ENCODE measurements at regions not wholly inside any gene's neighbourhood (a gene's known extent, or its start where the extent isn't known, plus 50 kb on each side); places are given as distances from the start of the nearest gene placed in this dataset.
"Not testable (repeated sequence)": the region's sequence is repeated elsewhere in the genome, so short reads cannot be mapped to it uniquely, and the experiment has no call there.

- DNase-seq, result no peak
Measured at GRCh38 chr13:95391362-95391761, 90.1 kb upstream of the ABCC4 start.

- DNase-seq, result no peak
Measured at GRCh38 chr13:95391785-95392184, 90.5 kb upstream of the ABCC4 start.

DNA sequence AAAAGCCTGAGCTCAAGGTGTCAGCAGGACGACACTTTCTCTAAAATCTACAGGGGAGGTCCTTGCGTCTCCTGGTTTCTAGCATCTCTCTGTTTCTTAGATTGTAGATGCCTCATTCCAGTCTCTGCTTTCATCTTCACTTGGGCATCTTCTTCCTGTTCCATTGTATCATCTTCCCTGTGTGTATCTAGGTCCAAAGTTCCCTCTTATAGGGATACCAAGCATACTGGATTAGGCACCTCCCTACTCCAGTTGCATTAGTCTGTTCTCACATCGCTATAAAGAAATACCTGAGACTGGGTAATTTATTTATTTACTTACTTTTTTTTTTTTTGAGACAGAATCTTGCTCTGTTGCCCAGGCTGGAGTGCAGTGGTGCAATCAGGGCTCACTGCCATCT is 91.3 kb upstream of the ABCC4 start:
- no peak for DNase-seq

DNA sequence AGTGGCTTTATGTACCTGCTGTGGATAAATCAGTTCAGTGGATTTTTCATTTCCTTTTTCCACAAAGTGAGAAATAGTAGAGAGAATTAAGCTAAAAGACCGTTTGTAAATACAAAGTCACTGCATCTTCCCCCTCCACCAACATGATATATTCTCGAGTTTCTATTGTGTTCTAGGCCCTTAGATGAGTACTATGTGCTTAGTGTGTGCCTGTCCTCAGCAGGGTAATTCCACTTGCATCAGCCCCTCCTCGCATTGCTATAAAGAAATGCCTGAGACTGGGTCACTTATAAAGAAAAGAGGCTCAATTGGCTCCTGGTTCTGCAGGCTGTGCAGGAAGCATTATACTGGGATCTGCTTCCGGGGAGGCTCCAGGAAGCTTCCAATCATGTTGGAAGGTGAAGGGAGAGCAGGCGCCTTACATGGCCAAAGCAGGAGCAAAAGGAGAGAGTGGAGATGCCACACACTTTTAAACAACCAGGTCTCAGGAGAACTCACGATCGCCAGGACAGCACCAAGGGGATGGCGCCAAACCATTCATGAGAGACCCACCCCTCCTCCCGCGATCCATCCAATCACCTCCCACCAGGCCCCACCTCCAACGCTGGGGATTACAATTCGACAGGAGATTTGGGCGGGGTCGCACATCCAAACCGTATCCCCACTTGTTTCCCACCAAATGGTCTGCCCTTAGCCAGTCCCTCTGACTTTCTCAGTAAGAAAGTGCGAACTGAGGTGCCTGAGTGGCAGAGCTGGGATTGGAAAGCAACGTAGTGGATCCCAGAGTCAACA is 102.3 kb upstream of the ABCC4 start:
- no peak for DNase-seq

GRCh38 chr13:95404141-95404882 is 103.1 kb upstream of the ABCC4 start:
- peak; percentile 56 for DNase-seq

- no peak for DNase-seq
Measured at GRCh38 chr13:95406176-95406575, 104.9 kb upstream of the ABCC4 start.

DNA sequence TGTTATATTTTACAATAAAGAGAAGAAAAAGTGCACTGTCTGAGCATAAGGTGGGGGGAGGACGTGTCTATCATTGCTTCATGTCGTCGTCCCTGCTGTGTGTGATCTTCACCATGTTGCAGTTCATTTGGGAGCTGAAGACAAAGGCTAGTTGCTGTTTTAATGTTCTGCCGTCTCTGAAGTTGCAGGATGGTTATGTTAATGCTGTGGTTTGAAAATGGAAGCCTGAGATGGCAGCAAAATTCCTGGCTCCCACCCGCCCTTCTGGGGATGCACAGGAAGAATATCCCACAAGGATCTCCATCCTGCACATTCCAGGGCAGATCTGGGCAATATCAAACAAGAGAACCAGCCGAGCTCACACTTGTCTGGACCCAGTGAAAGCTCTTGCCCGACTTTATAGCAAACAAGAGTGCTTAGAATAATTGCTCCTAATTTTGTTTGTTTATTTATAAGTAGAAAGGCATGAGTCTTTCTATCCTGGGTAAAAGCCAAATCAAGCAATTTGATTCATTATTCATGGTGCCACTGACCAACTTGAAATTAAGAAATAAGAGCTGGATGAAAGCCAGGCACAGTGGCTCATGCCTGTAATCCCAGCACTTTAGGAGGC is 110.3 kb upstream of the ABCC4 start:
- DNase-seq, result no peak

DNA sequence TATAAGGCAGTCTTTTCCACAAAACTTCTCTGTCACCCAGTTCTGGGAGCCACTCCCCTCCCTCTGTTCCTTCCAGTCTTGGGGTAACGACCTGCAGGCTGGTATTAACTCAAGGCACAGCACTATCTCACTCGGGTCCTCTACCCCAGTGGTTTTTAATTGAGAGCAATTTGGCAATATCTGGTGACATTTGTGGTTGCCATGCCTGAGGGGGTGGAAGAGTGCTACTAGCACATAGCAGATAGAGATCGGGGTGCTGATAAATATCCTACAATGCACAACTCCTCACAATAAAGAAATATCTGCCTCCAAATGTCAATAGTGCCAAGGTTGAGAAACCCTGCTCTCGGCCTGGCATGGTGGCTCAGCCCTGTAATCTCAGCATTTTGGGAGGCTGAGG is 117.7 kb upstream of the ABCC4 start:
- no peak for DNase-seq

DNA sequence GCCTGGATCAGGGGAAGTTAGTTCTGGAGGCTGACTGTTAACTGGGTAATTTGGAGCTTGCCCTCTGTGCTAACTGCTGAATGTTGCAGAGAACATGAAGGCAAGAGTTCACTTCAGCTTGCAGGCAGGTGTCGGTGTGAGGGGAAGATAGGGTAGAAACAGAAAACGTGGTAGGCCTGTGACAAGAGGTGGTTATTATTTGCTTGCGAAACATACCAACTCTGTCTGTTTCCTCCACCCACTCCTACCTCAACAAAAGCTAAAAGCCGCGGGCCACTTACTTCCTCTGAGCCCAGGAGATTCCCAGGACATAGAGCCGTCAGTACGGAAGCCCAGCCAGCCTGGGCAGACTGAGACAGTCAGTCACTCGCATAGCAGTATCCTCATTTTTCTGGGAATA is 119.2 kb upstream of the ABCC4 start:
- no peak for DNase-seq

- no peak for DNase-seq
Measured at GRCh38 chr13:95426631-95427030, 125.4 kb upstream of the ABCC4 start.

DNA sequence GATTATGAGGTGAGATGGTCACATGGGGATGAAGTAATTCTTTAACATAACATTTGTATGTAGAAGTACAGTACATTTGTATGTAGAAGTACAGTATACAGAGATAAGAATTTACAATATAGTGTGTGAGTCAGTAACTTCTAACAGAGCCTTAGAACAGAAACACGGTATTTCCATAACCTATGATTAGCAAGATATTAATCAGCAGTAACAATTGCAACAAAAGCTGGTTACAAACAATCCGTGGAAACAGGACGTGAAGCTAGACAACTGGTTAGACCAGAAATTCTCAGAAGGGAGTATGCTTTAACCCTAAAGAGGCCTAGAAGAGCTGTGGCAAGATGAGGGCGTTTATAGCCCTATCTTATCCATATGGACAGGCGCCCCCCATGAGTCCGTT is 122.0 kb upstream of the CLDN10 start:
- DNase-seq, result not testable (repeated sequence)

GRCh38 chr13:95432141-95432540 is 120.4 kb upstream of the CLDN10 start:
- no peak for DNase-seq

DNA sequence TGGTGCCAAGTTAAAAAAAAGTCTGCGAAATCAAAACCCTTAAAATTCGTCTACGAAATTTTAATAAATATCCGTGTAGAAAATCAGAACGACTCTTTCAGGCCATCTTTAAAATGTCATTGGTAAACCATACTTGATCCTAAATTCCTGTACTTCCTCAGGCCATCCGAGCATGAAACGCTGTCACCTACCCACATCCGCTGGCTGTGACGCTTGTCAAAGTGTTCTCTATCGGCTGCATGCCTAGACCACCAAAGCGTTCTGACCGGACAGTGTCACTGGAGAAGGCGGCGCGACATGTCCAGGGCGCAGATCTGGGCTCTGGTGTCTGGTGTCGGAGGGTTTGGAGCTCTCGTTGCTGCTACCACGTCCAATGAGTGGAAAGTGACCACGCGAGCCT is 119.0 kb upstream of the CLDN10 start:
- DNase-seq, result no peak

- DNase-seq, result no peak
Measured at GRCh38 chr13:95434111-95434510, 118.4 kb upstream of the CLDN10 start.

- DNase-seq, result no peak
Measured at GRCh38 chr13:95437561-95437960, 115.0 kb upstream of the CLDN10 start.

DNA sequence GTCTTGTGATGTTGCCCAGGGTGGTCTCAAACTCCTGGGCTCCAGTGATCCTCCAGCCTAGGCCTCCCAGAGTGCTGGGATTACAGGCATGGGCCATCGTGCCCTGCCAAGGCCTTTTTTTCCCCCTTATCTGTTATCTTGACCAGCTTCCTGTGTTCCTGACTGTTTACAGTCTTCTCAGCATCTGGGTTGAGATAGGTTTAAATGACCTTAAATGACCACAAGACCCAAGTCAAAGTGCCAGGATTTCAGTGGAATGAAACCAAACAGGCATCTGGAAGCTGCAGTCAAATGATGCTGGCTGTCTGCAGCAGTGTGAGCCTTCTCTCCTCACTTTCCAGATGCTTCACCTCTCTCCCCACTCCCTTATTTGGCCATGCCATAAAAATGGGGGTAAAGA is 114.2 kb upstream of the CLDN10 start:
- DNase-seq, result no peak

DNA sequence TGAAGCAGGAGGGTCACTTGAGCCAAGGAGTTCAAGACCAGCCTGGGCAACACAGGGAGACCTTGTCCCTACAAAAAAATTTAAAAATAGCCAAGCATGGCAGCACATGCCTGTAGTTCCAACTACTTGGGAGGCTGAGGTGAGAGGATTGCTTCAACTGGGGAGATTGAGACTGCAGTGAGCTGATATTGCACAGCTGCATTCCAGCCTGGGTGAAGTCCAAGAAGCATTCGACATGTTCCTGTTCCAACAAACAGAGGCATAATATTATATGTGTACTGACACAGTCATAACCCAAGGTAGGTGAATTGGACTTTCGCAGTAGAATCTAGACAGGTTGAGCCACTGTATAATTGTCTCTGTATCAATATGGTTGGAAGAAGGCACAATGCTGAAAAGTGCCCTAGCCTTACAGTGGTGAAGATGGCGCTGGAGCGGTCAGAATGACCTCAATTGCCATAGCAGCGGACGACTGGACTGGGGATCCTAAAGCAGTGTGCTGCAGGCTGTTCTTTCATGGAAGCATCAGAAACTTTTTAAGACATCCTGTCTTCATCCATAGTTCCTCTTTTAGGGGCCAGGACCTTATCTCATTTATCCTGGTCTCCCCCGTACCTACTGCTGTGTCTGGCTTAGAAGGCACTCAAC is 112.0 kb upstream of the CLDN10 start:
- DNase-seq, result no peak

DNA sequence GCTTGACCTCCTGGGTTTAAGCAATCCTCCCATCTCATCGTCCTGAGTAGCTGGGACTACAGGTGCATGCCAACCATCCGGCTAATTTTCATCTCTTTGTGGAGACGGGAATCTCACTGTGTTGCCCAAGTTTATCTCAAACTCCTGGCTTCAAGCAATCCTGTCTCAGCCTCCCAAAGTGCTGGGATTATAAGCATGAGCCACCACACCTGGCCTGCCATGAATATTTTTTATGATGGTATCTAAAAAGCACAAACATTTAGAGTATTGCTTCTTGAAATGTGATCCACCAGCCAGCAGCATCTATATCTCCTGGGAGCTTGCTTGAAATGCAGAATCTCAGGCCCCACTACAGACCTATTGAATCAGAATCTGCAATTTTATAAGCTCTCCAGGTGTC is 111.2 kb upstream of the CLDN10 start:
- no peak for DNase-seq

DNA sequence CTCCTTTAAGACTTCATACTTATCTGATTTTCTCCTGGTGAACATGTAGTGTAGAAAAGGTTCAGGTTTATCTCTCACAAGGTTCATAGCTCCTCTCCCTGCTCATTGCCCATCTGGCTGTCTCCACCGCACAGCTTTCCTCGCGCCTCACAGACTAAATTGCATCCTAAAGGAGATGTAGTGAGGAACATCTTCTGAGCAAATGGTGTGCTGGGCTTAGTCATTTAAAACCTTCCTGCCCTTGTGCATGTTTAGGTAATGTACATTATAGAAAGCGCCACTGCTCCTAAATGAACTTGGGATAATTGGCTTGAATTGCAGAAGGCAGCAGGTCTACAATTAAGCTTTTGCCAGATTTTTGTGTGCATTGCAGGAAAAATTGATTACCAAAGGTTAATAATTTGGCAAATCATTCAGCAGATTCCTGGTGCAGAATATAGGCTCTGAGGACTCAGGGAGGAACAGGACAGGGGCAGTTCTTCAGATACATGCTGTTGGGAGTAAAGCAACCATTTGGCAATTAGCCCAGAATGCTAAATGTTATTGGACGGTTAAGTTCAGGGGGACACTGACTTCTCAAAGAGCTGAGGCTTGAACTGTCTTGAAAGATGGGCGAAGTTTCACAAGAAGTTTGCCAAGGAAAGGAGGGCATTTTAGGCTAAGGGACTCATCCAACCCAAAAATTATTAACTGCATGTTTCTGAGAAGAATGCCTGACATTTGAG is 108.4 kb upstream of the CLDN10 start:
- no peak for DNase-seq

- DNase-seq, result no peak
Measured at GRCh38 chr13:95445131-95445530, 107.4 kb upstream of the CLDN10 start.

DNA sequence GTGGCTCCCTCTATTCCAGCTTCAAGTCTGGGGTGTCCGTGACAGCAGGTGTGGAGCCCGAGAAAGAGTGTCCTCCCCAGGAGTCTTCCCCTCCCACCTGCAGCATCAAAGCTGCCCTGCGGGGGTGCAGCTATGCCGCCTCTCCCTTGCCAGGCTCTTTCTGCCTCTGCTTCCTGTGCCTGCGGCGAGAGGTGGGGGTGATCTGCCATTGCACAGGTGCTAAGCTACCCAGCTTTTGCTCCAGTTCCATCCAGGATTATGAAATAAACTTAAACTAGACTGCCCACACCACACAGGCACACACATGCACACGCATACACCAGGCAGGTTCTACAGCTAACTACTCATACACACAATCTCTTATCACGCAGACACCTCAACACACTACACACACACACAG is 104.7 kb upstream of the CLDN10 start:
- no peak for DNase-seq

- no peak for DNase-seq
Measured at GRCh38 chr13:95451656-95452055, 100.9 kb upstream of the CLDN10 start.

DNA sequence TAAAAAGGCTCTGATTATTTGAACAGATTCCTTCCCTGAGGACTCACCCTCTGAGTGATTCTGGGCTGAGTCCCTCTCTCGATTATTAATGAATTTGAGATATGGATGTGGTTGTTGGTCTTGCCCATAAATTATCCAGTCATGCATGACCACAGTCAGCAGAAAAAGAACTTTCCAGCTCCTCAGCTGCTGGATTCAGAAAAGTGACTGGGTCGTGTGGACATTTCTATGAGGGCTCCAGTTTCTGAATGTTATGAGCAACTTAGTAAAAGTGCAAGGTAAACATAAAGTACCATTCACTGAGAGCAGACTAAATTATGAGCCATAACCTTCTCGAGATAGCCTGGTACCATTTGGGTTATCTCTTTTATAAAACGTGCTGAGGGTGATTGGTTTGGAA is 100.1 kb upstream of the CLDN10 start:
- no peak for DNase-seq

Measured in GDM1 (cell line).